Right lobe of liver (tissue), 4 donors: ENCODE measurements at regions not wholly inside any gene's neighbourhood (a gene's known extent, or its start where the extent isn't known, plus 50 kb on each side); places are given as distances from the start of the nearest gene placed in this dataset.

ENCODE experiments used
- POLR2A ChIP-seq: fragments of 450-650 bp; IDR thresholded peaks from one replicate; pipeline ENCODE4 v1.6.1; 2017; ENCODE audit warnings: antibody characterized with exemption, mild to moderate bottlenecking
- TF ChIP-seq, protein P1 (sequence below), 4 donors: fragments of 200-600 bp in 3 of 4; fragments of 450-650 bp in 1 of 4; IDR thresholded peaks; one replicate each; pipeline versions ENCODE4 v1.5.1 to v1.8.0; 2016 to 2022; ENCODE audit warnings: antibody characterized with exemption in 4 of 4, mild to moderate bottlenecking in 2 of 4
- donor health status: DM: no; HTN: no; CAD: no.
- donor health status: DM: no; HTN: no; CAD: no.
- donor health status: DM: no; HTN: yes; CAD: no.

DNA sequence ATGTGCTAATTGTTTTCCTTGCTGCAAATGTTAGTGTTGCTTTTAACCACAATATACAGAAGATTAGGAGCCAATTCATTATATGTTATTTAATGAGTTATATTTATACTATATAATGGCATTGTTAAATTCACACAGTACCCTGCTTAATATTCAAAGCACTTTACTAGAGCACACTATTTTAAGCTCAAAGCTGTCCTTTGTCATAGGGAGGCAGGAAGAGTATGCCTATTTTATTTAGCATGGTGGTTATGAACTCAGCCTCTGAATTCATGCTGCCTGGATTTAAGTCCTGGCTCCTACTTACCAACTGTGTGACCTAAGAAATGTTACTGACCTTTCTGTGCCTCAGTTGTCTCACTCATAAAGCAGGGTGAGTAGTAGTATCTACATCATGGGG lies 80.5 kb downstream of the FASTKD2 start:
- no peak for TF ChIP-seq POLR2A
- TF ChIP-seq, protein P1, sequence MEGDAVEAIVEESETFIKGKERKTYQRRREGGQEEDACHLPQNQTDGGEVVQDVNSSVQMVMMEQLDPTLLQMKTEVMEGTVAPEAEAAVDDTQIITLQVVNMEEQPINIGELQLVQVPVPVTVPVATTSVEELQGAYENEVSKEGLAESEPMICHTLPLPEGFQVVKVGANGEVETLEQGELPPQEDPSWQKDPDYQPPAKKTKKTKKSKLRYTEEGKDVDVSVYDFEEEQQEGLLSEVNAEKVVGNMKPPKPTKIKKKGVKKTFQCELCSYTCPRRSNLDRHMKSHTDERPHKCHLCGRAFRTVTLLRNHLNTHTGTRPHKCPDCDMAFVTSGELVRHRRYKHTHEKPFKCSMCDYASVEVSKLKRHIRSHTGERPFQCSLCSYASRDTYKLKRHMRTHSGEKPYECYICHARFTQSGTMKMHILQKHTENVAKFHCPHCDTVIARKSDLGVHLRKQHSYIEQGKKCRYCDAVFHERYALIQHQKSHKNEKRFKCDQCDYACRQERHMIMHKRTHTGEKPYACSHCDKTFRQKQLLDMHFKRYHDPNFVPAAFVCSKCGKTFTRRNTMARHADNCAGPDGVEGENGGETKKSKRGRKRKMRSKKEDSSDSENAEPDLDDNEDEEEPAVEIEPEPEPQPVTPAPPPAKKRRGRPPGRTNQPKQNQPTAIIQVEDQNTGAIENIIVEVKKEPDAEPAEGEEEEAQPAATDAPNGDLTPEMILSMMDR (IDR thresholded peaks at IDR 0.05) = no peak
